Tibial artery (tissue), 4 donors: ENCODE measurements at regions not wholly inside any gene's neighbourhood (a gene's known extent, or its start where the extent isn't known, plus 50 kb on each side); places are given as distances from the start of the nearest gene placed in this dataset.

Experiments
- DNase-seq, 2 donors: peaks; one replicate each; pipeline ENCODE4 v3.0.0-alpha.2; 2019
- H3K27ac ChIP-seq, 2 donors: fragments of 200-600 bp; sonication (generic) in 1 of 2; 1 replicate in 1 of 2; 2 replicates in 1 of 2; pipeline ENCODE4 v1.5.1; 2018 to 2019; ENCODE audit warnings: mild to moderate bottlenecking in 1 of 2
- H3K27me3 ChIP-seq, 2 donors: fragments of 200-600 bp; sonication (generic) in 1 of 2; one replicate each; pipeline versions ENCODE4 v1.5.1 to v1.6.0; 2016 to 2019
- H3K36me3 ChIP-seq, 3 donors: fragments of 200-600 bp; sonication (generic) in 2 of 3; one replicate each; pipeline ENCODE4 v1.5.1; 2016 to 2019; ENCODE audit warnings: mild to moderate bottlenecking in 2 of 3
- H3K4me1 ChIP-seq, 4 donors: fragments of 200-600 bp; sonication (generic) in 2 of 4; 1 replicate in 3 of 4; 2 replicates in 1 of 4; pipeline ENCODE4 v1.5.1; 2016 to 2019
- H3K4me3 ChIP-seq, 2 donors: fragments of 200-600 bp; sonication (generic) in 1 of 2; 1 replicate in 1 of 2; 2 replicates in 1 of 2; pipeline ENCODE4 v1.5.1; 2018 to 2019; ENCODE audit warnings: mild to moderate bottlenecking in 2 of 2
- H3K9me3 ChIP-seq, 3 donors: fragments of 200-600 bp; sonication (generic) in 1 of 3; one replicate each; pipeline ENCODE4 v1.5.1; 2016 to 2019
- intact Hi-C: fragments of 100-400 bp; cut with DNase I; formaldehyde crosslinking; loops from one replicate; pipeline ENCODE4 v1.15.0; 2023; ENCODE audit warnings: low total_unique reads
- TF ChIP-seq, protein P1 (sequence below), 2 experiments: fragments of 200-600 bp in 1 of 2; fragments of 450-650 bp in 1 of 2; IDR thresholded peaks; one replicate each; pipeline ENCODE4 v1.5.1; 2017 to 2019; ENCODE audit warnings: antibody characterized with exemption in 2 of 2, mild to moderate bottlenecking in 1 of 2, moderate library complexity in 1 of 2

DNA sequence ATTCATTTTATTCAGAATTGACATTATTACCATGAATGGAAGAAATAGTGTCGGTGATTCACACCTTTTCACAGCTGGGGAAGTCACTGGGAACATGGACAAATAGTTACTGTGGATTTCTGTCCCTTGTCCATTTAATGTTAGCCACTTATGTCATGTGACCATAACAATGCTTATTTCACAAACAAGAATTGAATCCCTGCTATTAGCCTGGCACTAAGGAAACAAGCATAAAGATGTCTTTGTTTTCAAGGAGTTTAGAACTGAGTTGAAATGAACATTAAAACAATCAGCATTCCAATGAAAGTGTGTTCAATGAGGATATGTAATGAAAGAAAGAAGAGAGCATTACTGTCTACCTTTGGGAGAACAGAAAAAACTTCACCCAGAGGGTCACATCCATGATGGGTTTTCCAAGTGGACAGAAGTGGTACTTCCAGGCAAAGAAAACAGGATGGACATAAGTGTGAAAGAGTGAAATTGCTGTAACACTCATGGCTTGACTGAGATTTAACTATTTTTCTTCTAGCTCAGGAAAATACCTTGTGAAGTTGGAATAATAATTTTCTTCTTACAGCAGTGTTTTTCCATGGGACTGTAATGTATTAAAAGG is 324.5 kb upstream of the UBE2E3 start:
- Histone ChIP-seq H3K36me3 (no peaks in the 10 kb centered on the region), H3K4me1 (no peaks in the 10 kb centered on the region), H3K9me3 (no peaks in the 10 kb centered on the region), H3K27me3 (no peaks in the 10 kb centered on the region), H3K27ac (no peak overlapping the region), H3K4me3 (no peak overlapping the region)
- intact Hi-C loops, result no loop called here
- TF ChIP-seq, protein P1, sequence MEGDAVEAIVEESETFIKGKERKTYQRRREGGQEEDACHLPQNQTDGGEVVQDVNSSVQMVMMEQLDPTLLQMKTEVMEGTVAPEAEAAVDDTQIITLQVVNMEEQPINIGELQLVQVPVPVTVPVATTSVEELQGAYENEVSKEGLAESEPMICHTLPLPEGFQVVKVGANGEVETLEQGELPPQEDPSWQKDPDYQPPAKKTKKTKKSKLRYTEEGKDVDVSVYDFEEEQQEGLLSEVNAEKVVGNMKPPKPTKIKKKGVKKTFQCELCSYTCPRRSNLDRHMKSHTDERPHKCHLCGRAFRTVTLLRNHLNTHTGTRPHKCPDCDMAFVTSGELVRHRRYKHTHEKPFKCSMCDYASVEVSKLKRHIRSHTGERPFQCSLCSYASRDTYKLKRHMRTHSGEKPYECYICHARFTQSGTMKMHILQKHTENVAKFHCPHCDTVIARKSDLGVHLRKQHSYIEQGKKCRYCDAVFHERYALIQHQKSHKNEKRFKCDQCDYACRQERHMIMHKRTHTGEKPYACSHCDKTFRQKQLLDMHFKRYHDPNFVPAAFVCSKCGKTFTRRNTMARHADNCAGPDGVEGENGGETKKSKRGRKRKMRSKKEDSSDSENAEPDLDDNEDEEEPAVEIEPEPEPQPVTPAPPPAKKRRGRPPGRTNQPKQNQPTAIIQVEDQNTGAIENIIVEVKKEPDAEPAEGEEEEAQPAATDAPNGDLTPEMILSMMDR (IDR thresholded peaks at IDR 0.05), result no peak
- no peak for DNase-seq

GRCh38 chr2:180655393-180655792 is 325.0 kb upstream of the UBE2E3 start:
- no peak for DNase-seq
- Histone ChIP-seq H3K9me3 (no peaks in the 10 kb centered on the region), H3K27me3 (no peaks in the 10 kb centered on the region), H3K36me3 (no peaks in the 10 kb centered on the region), H3K4me1 (no peaks in the 10 kb centered on the region), H3K4me3 (no peak overlapping the region), H3K27ac (no peak overlapping the region)
- intact Hi-C loops, result no loop called here
- TF ChIP-seq, protein P1 (IDR thresholded peaks at IDR 0.05), result no peak

GRCh38 chr2:180653481-180653880 is 326.9 kb upstream of the UBE2E3 start:
- no peak for DNase-seq
- H3K9me3 ChIP-seq, result no peaks in the 10 kb centered on the region

GRCh38 chr2:180652794-180653193 is 327.6 kb upstream of the UBE2E3 start:
- H3K4me3 ChIP-seq, result no peak overlapping the region
- H3K27ac ChIP-seq, result no peak overlapping the region
- no peaks in the 10 kb centered on the region for H3K4me1 ChIP-seq
- intact Hi-C loops, result no loop called here
- no peak for DNase-seq
- TF ChIP-seq, protein P1 (IDR thresholded peaks at IDR 0.05), result no peak
- H3K36me3 ChIP-seq, result no peaks in the 10 kb centered on the region
- no peaks in the 10 kb centered on the region for H3K27me3 ChIP-seq
- H3K9me3 ChIP-seq, result no peaks in the 10 kb centered on the region

More at GRCh38 chr2:180653481-180653880, 326.9 kb upstream of the UBE2E3 start:
- TF ChIP-seq, protein P1 (IDR thresholded peaks at IDR 0.05), result no peak
- Histone ChIP-seq H3K4me3 (no peak overlapping the region), H3K27me3 (no peaks in the 10 kb centered on the region), H3K27ac (no peak overlapping the region), H3K4me1 (no peaks in the 10 kb centered on the region), H3K36me3 (no peaks in the 10 kb centered on the region)
- intact Hi-C loops, result no loop called here

GRCh38 chr2:180651596-180651995 is 328.8 kb upstream of the UBE2E3 start:
- Histone ChIP-seq H3K27ac (no peak overlapping the region), H3K4me1 (peaks cover 0 to 8% (median 3%) of the 10 kb centered on the region in 4 donors), H3K4me3 (no peak overlapping the region), H3K36me3 (no peaks in the 10 kb centered on the region), H3K27me3 (no peaks in the 10 kb centered on the region), H3K9me3 (no peaks in the 10 kb centered on the region)
- intact Hi-C loops, result no loop called here
- TF ChIP-seq, protein P1 (IDR thresholded peaks at IDR 0.05), result no peak
- no peak for DNase-seq

- Histone ChIP-seq H3K36me3 (no peaks in the 10 kb centered on the region), H3K4me1 (peaks cover 0 to 8% (median 3%) of the 10 kb centered on the region in 4 donors), H3K27me3 (no peaks in the 10 kb centered on the region), H3K27ac (no peak overlapping the region), H3K4me3 (no peak overlapping the region), H3K9me3 (no peaks in the 10 kb centered on the region)
- TF ChIP-seq, protein P1 (IDR thresholded peaks at IDR 0.05), result no peak
- no peak for DNase-seq
- intact Hi-C loops, result no loop called here
Observed at GRCh38 chr2:180647621-180648020, 332.8 kb upstream of the UBE2E3 start.
